ENCODE measurements at regions not wholly inside any gene's neighbourhood (a gene's known extent, or its start where the extent isn't known, plus 50 kb on each side); places are given as distances from the start of the nearest gene placed in this dataset.

GRCh38 chr14:104321802-104322130 lies 183.4 kb downstream of the KIF26A start:
- TF ChIP-seq, protein P1, sequence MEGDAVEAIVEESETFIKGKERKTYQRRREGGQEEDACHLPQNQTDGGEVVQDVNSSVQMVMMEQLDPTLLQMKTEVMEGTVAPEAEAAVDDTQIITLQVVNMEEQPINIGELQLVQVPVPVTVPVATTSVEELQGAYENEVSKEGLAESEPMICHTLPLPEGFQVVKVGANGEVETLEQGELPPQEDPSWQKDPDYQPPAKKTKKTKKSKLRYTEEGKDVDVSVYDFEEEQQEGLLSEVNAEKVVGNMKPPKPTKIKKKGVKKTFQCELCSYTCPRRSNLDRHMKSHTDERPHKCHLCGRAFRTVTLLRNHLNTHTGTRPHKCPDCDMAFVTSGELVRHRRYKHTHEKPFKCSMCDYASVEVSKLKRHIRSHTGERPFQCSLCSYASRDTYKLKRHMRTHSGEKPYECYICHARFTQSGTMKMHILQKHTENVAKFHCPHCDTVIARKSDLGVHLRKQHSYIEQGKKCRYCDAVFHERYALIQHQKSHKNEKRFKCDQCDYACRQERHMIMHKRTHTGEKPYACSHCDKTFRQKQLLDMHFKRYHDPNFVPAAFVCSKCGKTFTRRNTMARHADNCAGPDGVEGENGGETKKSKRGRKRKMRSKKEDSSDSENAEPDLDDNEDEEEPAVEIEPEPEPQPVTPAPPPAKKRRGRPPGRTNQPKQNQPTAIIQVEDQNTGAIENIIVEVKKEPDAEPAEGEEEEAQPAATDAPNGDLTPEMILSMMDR (conservative IDR thresholded peaks at IDR 0.05; ENCODE audit: low read length): no peak
- no peak overlapping the region for H3K4me3 ChIP-seq (ENCODE audit: low read length)
- no peak for DNase-seq (ENCODE audit: low read depth)

DNA sequence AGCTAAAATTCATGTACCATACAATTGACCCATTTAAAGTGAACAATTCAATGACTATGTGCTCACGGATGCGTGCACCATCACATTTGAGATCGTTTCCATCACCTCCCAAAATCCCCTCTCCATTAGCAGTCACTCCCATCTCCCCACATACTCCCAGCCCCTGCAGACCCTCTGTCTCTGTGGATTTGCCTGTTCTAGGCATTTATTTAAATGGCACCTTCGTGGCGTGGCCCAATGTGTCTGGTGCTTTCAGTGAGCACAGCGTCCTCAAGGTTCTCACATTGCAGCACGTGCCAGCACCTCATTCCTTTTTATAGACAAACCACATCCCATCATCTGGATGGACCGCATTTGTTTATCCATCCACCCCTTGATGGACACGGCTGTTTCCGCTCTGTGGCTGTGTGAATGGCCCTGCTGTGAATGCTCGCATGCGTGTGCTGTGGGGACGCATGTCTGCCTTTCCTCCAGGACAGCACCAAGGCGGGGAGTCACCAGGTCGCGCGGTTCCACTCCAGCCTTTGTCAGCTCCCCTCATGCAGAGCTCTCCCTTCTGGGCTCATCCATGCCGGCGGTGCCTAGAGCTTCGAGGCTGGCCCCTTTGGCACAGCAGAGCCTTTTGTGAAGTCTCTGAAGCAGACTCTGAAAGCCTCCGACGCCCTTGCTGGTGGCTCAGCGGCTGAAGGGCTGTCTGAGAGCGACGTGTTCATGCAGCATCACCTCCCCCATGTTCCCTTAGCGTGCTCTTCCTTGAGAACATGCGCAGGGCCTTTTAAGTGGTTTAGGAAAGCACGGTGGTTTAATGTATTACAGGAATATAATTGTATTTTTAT lies 184.4 kb downstream of the KIF26A start:
- no peak for DNase-seq (ENCODE audit: low read depth)
- H3K4me3 ChIP-seq (ENCODE audit: low read length): no peak overlapping the region
- TF ChIP-seq, protein P1 (conservative IDR thresholded peaks at IDR 0.05; ENCODE audit: low read length): no peak

DNA sequence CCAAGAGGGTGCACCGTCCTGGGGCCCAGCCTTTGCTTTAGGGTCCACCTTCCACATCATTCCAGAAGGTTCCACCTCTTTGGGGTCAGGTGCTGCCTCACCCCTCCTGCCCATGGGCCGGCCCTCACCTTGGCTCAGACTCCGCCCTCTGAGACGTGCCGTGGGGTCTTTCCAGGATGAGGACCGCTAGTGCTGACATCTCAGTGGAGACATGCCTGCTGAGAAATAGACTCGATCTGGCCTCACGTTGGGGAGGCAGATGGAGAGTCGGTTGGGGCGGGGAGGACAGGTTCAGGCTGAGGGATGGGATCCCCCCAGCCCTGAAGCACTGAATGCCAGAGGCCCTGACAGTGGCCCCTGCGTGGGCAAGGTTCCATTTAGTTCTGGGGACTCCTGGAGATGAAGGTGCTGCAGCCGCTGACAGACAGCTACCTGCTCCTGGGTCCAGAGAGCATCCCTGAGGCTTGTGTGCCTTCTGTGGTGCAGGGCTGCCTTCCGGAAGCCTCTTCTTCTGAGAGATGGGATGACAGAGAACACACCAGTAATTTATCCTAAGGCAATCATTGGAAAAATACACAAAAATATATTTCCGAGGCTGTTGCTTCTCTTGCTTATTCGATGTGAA lies 185.3 kb downstream of the KIF26A start:
- TF ChIP-seq, protein P1 (conservative IDR thresholded peaks at IDR 0.05; ENCODE audit: low read length): no peak
- no peak for DNase-seq (ENCODE audit: low read depth)
- no peak overlapping the region for H3K4me3 ChIP-seq (ENCODE audit: low read length)

DNA sequence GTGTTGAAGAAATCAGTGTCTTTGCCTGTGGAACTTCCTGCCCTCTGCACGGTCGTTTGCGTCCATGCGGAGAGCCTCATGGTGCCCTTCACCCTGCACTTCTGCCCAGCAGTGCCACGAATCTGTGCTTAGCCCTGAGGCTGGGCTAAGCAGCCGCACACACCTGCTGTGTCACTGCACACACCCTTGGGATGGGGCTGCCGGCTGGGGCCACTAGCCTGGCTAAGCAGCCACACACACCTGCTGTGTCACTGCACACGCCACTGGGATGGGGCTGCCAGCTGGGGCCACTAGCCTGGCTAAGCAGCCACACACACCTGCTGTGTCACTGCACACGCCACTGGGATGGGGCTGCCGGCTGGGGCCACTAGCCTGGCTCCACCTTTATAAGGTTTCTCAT lies 188.5 kb downstream of the KIF26A start:
- TF ChIP-seq, protein P1 (conservative IDR thresholded peaks at IDR 0.05; ENCODE audit: low read length): no peak
- no peak for DNase-seq (ENCODE audit: low read depth)
- no peak overlapping the region for H3K4me3 ChIP-seq (ENCODE audit: low read length)

- DNase-seq (ENCODE audit: low read depth): no peak
- no peak overlapping the region for H3K4me3 ChIP-seq (ENCODE audit: low read length)
- TF ChIP-seq, protein P1 (conservative IDR thresholded peaks at IDR 0.05; ENCODE audit: low read length): no peak
Observed at GRCh38 chr14:104328607-104329006, 190.2 kb downstream of the KIF26A start.

- TF ChIP-seq, protein P1 (conservative IDR thresholded peaks at IDR 0.05; ENCODE audit: low read length): no peak
- DNase-seq (ENCODE audit: low read depth): no peak
- H3K4me3 ChIP-seq (ENCODE audit: low read length): no peak overlapping the region
Observed at GRCh38 chr14:104329793-104330192, 191.4 kb downstream of the KIF26A start.

Measured in AG10803 (cell line).